ENCODE measurements at regions not wholly inside any gene's neighbourhood (a gene's known extent, or its start where the extent isn't known, plus 50 kb on each side); places are given as distances from the start of the nearest gene placed in this dataset.

DNA sequence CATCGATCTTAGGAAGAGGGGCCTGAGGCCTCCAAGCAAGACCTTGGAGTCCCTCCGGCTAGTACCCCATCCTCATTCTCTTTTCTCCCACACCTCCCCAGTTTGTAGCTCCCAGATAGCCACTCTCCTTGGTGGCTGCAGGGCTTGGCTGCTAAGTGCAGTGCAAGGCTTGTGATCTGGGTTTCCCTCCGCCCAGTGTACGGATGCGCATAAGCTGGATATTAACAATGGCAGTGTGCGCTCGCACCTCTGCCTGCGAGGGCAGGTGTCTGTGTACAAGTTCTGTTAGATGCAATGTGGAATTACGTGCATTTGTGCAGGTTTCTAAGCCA, 71.0 kb upstream of the TBCA start:
- WGBS (ENCODE audit: low lambda C conversion rate): 81% methylated on average over 6 of the region's 9 CpGs
- CTCF ChIA-PET: interaction anchor here (1.1 kb wide), 1 partner anchor 21 kb away, joined by 3 read pairs; no protein-coding TSS in a partner anchor

DNA sequence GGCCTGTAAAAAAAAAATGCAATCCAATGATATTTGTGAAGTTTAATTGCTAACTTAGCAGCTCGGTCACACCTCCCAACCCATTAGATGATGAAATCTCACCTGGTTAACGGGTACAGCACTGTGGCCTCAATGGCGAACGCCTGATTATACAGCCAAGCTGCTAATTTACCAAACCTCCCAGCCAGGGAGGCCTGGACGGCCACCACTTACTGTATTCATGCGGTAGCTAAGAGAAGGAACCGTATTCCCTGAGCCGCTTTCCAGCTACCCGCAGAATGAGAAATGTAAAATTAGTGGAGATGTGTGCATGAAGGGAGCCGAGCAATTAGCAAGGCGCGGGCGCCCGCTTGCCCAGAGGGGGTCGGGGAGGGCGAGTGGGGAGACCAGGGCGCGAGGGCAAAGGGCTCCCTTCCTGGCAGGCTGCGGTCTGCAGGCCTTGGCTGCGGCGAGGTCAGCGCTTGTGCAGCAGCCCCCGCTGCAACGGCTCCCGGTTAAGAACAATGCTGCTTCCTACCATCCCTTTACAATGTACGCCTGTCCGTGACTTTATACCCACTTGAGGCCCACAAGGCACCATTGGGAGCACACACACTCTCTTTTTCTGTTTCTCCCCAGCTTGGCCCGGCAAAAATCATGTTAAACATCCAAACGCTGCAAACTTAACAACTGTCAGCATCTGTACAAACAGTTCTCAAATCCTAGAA, 70.4 kb upstream of the TBCA start:
- Histone ChIP-seq H4K20me1 (ENCODE audit: insufficient read depth) (no peaks in the 10 kb centered on the region), H3K9me2 (no peaks in the 10 kb centered on the region), H3K9ac (no peak overlapping the region), H3K27me3 (ENCODE audit: insufficient read depth) (no peaks in the 10 kb centered on the region), H2AFZ (ENCODE audit: low read depth) (no peak overlapping the region), H3K4me3 (ENCODE audit: low read depth in 2 of 2, low read length in 1 of 2) (no peak overlapping the region), H3K4me2 (no peak overlapping the region), H3K36me3 (replicated peaks in 1 of 2; ENCODE audit: control insufficient read depth in 1 of 2, insufficient read depth in 2 of 2, low read length in 1 of 2) (no peaks in the 10 kb centered on the region), H3K9me3 (no peaks in the 10 kb centered on the region), H3K27ac (ENCODE audit: low read depth in 2 of 2, low read length in 1 of 2) (no peak overlapping the region), H3K4me1 (ENCODE audit: control insufficient read depth in 1 of 2, insufficient read depth in 2 of 2, low read depth in 1 of 2, low read length in 1 of 2) (peaks cover 0 to 2% of the 10 kb centered on the region in 2 experiments; a peak in 1 of 4 replicates), H3F3A (replicated peaks; ENCODE audit: insufficient read depth) (no peaks in the 10 kb centered on the region), H3K79me2 (ENCODE audit: insufficient read depth) (no peaks in the 10 kb centered on the region)
- 90% methylated on average over 22 of the region's 29 CpGs for WGBS (ENCODE audit: low lambda C conversion rate)
- POLR2A ChIA-PET: no interaction called here
- peak; percentile 27 for DNase-seq
- CTCF ChIA-PET: interaction anchor here (0.7 to 1.1 kb wide), 3 partner anchors 9 to 38 kb away, joined by 3 read pairs; no protein-coding TSS in a partner anchor
- no peak for TF ChIP-seq CHD2 (IDR thresholded peaks at IDR 0.05; ENCODE audit: low read length, partially characterized antibody)
- no peak for TF ChIP-seq EZH2phosphoT487 (IDR thresholded peaks at IDR 0.05; ENCODE audit: borderline replicate concordance, low read depth)
- no peak for TF ChIP-seq NFIC (IDR thresholded peaks at IDR 0.05; ENCODE audit: borderline replicate concordance)
- TF ChIP-seq RXRA (IDR thresholded peaks at IDR 0.05; ENCODE audit: borderline replicate concordance, low read depth): no peak
- no peak for TF ChIP-seq JUND (IDR thresholded peaks at IDR 0.05)
- TF ChIP-seq TCF12 (IDR thresholded peaks at IDR 0.05): no peak
- TF ChIP-seq, protein P1, sequence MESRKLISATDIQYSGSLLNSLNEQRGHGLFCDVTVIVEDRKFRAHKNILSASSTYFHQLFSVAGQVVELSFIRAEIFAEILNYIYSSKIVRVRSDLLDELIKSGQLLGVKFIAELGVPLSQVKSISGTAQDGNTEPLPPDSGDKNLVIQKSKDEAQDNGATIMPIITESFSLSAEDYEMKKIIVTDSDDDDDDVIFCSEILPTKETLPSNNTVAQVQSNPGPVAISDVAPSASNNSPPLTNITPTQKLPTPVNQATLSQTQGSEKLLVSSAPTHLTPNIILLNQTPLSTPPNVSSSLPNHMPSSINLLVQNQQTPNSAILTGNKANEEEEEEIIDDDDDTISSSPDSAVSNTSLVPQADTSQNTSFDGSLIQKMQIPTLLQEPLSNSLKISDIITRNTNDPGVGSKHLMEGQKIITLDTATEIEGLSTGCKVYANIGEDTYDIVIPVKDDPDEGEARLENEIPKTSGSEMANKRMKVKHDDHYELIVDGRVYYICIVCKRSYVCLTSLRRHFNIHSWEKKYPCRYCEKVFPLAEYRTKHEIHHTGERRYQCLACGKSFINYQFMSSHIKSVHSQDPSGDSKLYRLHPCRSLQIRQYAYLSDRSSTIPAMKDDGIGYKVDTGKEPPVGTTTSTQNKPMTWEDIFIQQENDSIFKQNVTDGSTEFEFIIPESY (IDR thresholded peaks at IDR 0.05; ENCODE audit: borderline replicate concordance, low read depth): no peak
- no peak for TF ChIP-seq POLR2AphosphoS5 (IDR thresholded peaks at IDR 0.05; ENCODE audit: low read depth, low read length)
- no peak for TF ChIP-seq FOSL2 (IDR thresholded peaks at IDR 0.05; ENCODE audit: borderline replicate concordance, low read depth)

More for the DNA sequence above, 71.0 kb upstream of the TBCA start:
- Histone ChIP-seq H3K36me3 (replicated peaks in 1 of 2; ENCODE audit: control insufficient read depth in 1 of 2, insufficient read depth in 2 of 2, low read length in 1 of 2) (no peaks in the 10 kb centered on the region), H3K4me3 (ENCODE audit: low read depth in 2 of 2, low read length in 1 of 2) (no peak overlapping the region), H3K9ac (no peak overlapping the region), H3K27me3 (ENCODE audit: insufficient read depth) (no peaks in the 10 kb centered on the region), H3K27ac (ENCODE audit: low read depth in 2 of 2, low read length in 1 of 2) (no peak overlapping the region), H3K9me2 (no peaks in the 10 kb centered on the region), H3K4me1 (ENCODE audit: control insufficient read depth in 1 of 2, insufficient read depth in 2 of 2, low read depth in 1 of 2, low read length in 1 of 2) (peaks cover 0 to 3% of the 10 kb centered on the region in 2 experiments; a peak in 1 of 4 replicates), H2AFZ (ENCODE audit: low read depth) (no peak overlapping the region), H3K4me2 (no peak overlapping the region), H3F3A (replicated peaks; ENCODE audit: insufficient read depth) (no peaks in the 10 kb centered on the region), H3K9me3 (no peaks in the 10 kb centered on the region), H3K79me2 (ENCODE audit: insufficient read depth) (no peaks in the 10 kb centered on the region), H4K20me1 (ENCODE audit: insufficient read depth) (no peaks in the 10 kb centered on the region)
- TF ChIP-seq RXRA (IDR thresholded peaks at IDR 0.05; ENCODE audit: borderline replicate concordance, low read depth) (no peak), SMC3 (IDR thresholded peaks at IDR 0.05; ENCODE audit: low read depth, low read length) (no peak), FOXJ3 (CRISPR knock-in tag; IDR thresholded peaks at IDR 0.05) (no peak), CHD2 (IDR thresholded peaks at IDR 0.05; ENCODE audit: low read length, partially characterized antibody) (no peak), GATA2 (CRISPR knock-in tag; IDR thresholded peaks at IDR 0.05) (no peak), YY1 (IDR thresholded peaks at IDR 0.05; ENCODE audit: low read depth) (no peak), RCOR1 (IDR thresholded peaks at IDR 0.05; ENCODE audit: low read length) (no peak), EZH2phosphoT487 (IDR thresholded peaks at IDR 0.05; ENCODE audit: borderline replicate concordance, low read depth) (no peak), TEAD4 (IDR thresholded peaks at IDR 0.05; ENCODE audit: borderline replicate concordance, insufficient read depth) (no peak)
- TF ChIP-seq, protein P2, sequence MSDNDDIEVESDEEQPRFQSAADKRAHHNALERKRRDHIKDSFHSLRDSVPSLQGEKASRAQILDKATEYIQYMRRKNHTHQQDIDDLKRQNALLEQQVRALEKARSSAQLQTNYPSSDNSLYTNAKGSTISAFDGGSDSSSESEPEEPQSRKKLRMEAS (IDR thresholded peaks at IDR 0.05; ENCODE audit: low read depth): no peak
- TF ChIP-seq, protein P3, sequence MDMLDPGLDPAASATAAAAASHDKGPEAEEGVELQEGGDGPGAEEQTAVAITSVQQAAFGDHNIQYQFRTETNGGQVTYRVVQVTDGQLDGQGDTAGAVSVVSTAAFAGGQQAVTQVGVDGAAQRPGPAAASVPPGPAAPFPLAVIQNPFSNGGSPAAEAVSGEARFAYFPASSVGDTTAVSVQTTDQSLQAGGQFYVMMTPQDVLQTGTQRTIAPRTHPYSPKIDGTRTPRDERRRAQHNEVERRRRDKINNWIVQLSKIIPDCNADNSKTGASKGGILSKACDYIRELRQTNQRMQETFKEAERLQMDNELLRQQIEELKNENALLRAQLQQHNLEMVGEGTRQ (IDR thresholded peaks at IDR 0.05; ENCODE audit: borderline replicate concordance, low read depth, low read length): no peak
- POLR2A ChIA-PET: no interaction called here
- no peak for DNase-seq
